Mucosa of descending colon (tissue), 3 donors: ENCODE measurements at regions not wholly inside any gene's neighbourhood (a gene's known extent, or its start where the extent isn't known, plus 50 kb on each side); places are given as distances from the start of the nearest gene placed in this dataset.

Experiments
- ATAC-seq: fragments of 200-7000 bp; cut with Tn5 transposase; one replicate; pipeline ENCODE4 v1.9.1; 2020; ENCODE audit warnings: mild to moderate bottlenecking, moderate library complexity
- DNase-seq, 3 donors: peaks; one replicate each; pipeline ENCODE4 v3.0.0-alpha.2; 2020
- H3K36me3 ChIP-seq: fragments of 200-600 bp; one replicate; pipeline ENCODE4 v1.8.0; 2021; ENCODE audit warnings: low read depth, mild to moderate bottlenecking
- H3K4me1 ChIP-seq: fragments of 200-600 bp; one replicate; pipeline ENCODE4 v1.8.0; 2021; ENCODE audit warnings: low read depth, mild to moderate bottlenecking
- H3K4me3 ChIP-seq: fragments of 200-600 bp; one replicate; pipeline ENCODE4 v1.8.0; 2021; ENCODE audit warnings: mild to moderate bottlenecking
- H3K9me3 ChIP-seq: fragments of 200-600 bp; one replicate; pipeline ENCODE4 v1.8.0; 2021; ENCODE audit warnings: mild to moderate bottlenecking
- CTCF ChIP-seq: fragments of 200-600 bp; IDR thresholded peaks from one replicate; pipeline ENCODE4 v1.8.0; 2022; ENCODE audit warnings: antibody characterized with exemption, mild to moderate bottlenecking
- intact Hi-C, 2 donors: fragments of 100-400 bp; cut with DNase I in 1 of 2; cut with micrococcal nuclease in 1 of 2; formaldehyde crosslinking; loops; one replicate each; pipeline versions ENCODE4 v1.11.0 to v1.11.1; 2022; cut with DNase I, micrococcal nuclease
- donor health status: DM: no; HTN: no; CAD: no; lungs with moderate emphysema.
- donor health status: DM: no; HTN: no; CAD: no.
- donor health status: DM: no; HTN: yes; CAD: no.

GRCh38 chr1:70518106-70518505 lies 107.0 kb downstream of the CTH start:
- intact Hi-C loops = no loop called here
- TF ChIP-seq CTCF = no peak
- no peaks in the 10 kb centered on the region for H3K4me1 ChIP-seq
- no peak for DNase-seq
- no peaks in the 10 kb centered on the region for H3K9me3 ChIP-seq
- H3K36me3 ChIP-seq = no peaks in the 10 kb centered on the region
- no peak for ATAC-seq
- no peak overlapping the region for H3K4me3 ChIP-seq

GRCh38 chr1:70528590-70529333 lies 117.7 kb downstream of the CTH start:
- DNase-seq = peak in 1 of 3 donors; percentile 49
- H3K4me1 ChIP-seq = no peaks in the 10 kb centered on the region
- H3K9me3 ChIP-seq = no peaks in the 10 kb centered on the region
- TF ChIP-seq CTCF = no peak
- no peaks in the 10 kb centered on the region for H3K36me3 ChIP-seq
- intact Hi-C loops = loop anchor here in 1 of 2 donors (10.0 kb wide), 1 partner anchor 526 kb away; no protein-coding TSS in a partner anchor
- no peak overlapping the region for H3K4me3 ChIP-seq
- ATAC-seq = peak; percentile 65

- intact Hi-C loops = no loop called here
- ATAC-seq (no peak), DNase-seq (no peak)
- no peaks in the 10 kb centered on the region for H3K36me3 ChIP-seq
- no peaks in the 10 kb centered on the region for H3K9me3 ChIP-seq
- no peak overlapping the region for H3K4me3 ChIP-seq
- no peak for TF ChIP-seq CTCF
- H3K4me1 ChIP-seq = no peaks in the 10 kb centered on the region
Measured at GRCh38 chr1:70536708-70537366, 125.8 kb downstream of the CTH start.

GRCh38 chr1:70537788-70538187 lies 126.7 kb downstream of the CTH start:
- H3K4me3 ChIP-seq = no peak overlapping the region
- intact Hi-C loops = no loop called here
- no peak for DNase-seq
- no peak for TF ChIP-seq CTCF
- H3K9me3 ChIP-seq = no peaks in the 10 kb centered on the region
- H3K36me3 ChIP-seq = no peaks in the 10 kb centered on the region
- no peaks in the 10 kb centered on the region for H3K4me1 ChIP-seq
- ATAC-seq = no peak

- no peak for ATAC-seq
Measured at GRCh38 chr1:70542030-70542429, 131.0 kb downstream of the CTH start.

More at GRCh38 chr1:70542030-70542429, 131.0 kb downstream of the CTH start:
- no peaks in the 10 kb centered on the region for H3K4me1 ChIP-seq
- intact Hi-C loops = no loop called here
- TF ChIP-seq CTCF = no peak
- H3K36me3 ChIP-seq = no peaks in the 10 kb centered on the region
- no peak overlapping the region for H3K4me3 ChIP-seq
- DNase-seq = no peak
- no peaks in the 10 kb centered on the region for H3K9me3 ChIP-seq
